ENCODE measurements at regions not wholly inside any gene's neighbourhood (a gene's known extent, or its start where the extent isn't known, plus 50 kb on each side); places are given as distances from the start of the nearest gene placed in this dataset.

GRCh38 chr5:30663536-30663935, 530.0 kb upstream of the CDH6 start:
- TF ChIP-seq, protein P1, sequence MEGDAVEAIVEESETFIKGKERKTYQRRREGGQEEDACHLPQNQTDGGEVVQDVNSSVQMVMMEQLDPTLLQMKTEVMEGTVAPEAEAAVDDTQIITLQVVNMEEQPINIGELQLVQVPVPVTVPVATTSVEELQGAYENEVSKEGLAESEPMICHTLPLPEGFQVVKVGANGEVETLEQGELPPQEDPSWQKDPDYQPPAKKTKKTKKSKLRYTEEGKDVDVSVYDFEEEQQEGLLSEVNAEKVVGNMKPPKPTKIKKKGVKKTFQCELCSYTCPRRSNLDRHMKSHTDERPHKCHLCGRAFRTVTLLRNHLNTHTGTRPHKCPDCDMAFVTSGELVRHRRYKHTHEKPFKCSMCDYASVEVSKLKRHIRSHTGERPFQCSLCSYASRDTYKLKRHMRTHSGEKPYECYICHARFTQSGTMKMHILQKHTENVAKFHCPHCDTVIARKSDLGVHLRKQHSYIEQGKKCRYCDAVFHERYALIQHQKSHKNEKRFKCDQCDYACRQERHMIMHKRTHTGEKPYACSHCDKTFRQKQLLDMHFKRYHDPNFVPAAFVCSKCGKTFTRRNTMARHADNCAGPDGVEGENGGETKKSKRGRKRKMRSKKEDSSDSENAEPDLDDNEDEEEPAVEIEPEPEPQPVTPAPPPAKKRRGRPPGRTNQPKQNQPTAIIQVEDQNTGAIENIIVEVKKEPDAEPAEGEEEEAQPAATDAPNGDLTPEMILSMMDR (IDR thresholded peaks at IDR 0.05): no peak
- no peak for TF ChIP-seq POLR2A (IDR thresholded peaks at IDR 0.05)

Measured in testis (tissue), 2 donors.